HG02571 (cell line): ENCODE measurements at regions not wholly inside any gene's neighbourhood (a gene's known extent, or its start where the extent isn't known, plus 50 kb on each side); places are given as distances from the start of the nearest gene placed in this dataset.
A peak's percentile ranks its signal among the peaks of the same experiment; 100 is the strongest.
"Not testable (repeated sequence)": the region's sequence is repeated elsewhere in the genome, so short reads cannot be mapped to it uniquely, and the experiment has no call there.

Experiments
- ATAC-seq: cut with Tn5 transposase; IDR thresholded peaks from one replicate; pipeline ENCODE4 v1.9.1; 2021; ENCODE audit warnings: mild to moderate bottlenecking, moderate library complexity; ENCODE audit not compliant: unreplicated experiment

- no peak for ATAC-seq
These were observed 50.6 kb upstream of the TMEM170B start for GRCh38 chr6:11486959-11487358.

DNA sequence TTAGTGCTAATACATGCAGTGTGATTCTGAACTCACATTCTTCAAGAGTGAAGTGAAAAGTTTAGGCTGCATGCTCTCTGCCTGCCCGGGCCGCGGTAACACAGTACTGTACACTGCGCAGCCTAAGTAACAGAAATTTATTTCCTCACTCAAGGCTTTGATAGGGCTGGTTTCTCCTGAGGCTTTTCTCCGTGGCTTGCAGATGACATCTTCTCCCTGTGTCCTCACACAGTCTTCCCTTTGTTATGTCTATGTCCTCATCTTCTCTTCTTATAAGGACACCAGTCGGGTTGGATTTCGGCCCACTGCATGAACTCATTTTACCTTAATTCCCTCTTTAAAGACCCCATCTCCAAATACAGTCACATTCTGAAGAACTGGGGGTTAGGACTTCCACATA lies 51.1 kb upstream of the TMEM170B start:
- ATAC-seq: no peak

DNA sequence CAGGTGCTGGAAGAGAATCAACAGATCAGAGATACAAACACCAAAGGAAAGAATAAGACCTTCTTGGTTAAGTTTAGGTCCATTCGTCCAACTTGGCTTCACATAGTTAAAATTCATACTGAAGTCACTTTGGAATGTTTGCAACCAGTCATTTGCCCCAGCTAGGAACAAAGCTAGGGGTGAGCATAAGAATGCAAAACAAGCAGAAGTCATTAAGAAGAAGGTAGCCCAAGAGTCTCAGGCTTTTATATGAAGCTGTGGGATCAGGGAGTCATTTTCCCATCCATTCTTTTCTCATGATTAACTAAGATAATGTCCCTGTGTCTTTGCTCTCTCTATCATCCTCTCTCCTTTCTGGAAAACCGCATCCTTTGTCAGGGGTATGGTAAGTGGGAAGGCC lies 51.5 kb upstream of the TMEM170B start:
- no peak for ATAC-seq

DNA sequence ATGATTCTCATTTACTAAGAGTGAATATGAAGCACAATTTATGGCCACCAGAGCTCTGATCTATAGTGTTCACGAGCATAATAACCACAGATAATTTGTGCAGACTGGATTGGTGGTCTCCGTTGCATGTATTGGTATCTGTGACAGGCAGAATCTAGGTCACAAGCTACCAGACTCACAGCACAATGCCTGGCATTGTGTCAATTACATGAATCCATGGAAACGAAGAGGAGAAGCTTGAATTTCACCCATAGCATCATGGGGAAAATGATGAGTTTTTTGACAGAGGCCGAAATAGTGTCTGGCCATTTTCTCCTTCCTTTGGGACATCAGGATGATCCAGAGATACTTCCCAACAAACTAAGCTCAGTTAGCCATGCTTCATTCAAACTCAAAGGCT lies 52.3 kb upstream of the TMEM170B start:
- no peak for ATAC-seq

DNA sequence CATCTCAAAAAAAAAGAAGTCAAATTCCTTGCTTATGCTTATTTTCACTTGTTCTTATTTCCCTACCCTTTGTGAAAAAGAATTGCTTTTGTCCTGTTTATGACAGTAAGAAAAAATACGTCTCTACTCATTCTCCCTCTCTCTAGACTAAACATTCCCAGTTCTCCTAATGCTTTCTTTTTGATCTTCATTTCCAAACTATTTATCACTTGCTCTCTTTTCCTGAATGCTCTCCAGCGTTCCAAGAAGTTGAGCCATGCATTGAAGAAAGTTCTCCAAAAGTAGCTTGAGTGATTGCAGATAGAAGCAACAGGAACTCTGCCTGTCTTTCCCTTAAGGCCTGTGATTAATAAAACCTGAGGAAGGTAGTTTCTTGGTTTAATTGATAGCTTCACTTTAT lies 53.1 kb upstream of the TMEM170B start:
- ATAC-seq: no peak

GRCh38 chr6:11482616-11483015 lies 54.9 kb upstream of the TMEM170B start:
- no peak for ATAC-seq

GRCh38 chr6:11480541-11480940 lies 57.0 kb upstream of the TMEM170B start:
- no peak for ATAC-seq

GRCh38 chr6:11479296-11479695 lies 58.3 kb upstream of the TMEM170B start:
- ATAC-seq: no peak

GRCh38 chr6:11478586-11478985 lies 59.0 kb upstream of the TMEM170B start:
- ATAC-seq: no peak

- no peak for ATAC-seq
These were observed 62.5 kb upstream of the TMEM170B start for GRCh38 chr6:11475016-11475415.

- ATAC-seq: no peak
These were observed 64.4 kb upstream of the TMEM170B start for GRCh38 chr6:11473008-11473740.

- ATAC-seq: no peak
These were observed 66.3 kb upstream of the TMEM170B start for GRCh38 chr6:11471261-11471660.

DNA sequence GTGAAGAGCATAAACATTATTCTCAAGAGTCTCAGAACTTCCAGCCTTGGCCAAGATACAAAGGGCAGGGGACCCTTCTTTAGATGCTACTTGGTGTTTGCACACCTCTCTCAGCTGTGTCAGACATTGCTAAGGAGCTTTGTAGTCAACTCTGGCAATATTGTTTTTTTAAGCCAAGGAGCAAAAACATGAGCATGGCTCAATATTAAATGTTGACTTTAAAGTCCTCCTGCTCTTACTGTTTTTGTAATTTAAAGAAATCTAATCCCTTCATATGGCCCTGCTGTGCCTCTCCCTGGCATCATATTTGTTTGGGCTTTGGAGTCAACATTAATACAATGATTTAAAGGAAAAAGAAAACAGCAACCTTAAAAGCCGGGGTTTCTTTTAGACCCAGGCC lies 67.9 kb upstream of the TMEM170B start:
- ATAC-seq: no peak

DNA sequence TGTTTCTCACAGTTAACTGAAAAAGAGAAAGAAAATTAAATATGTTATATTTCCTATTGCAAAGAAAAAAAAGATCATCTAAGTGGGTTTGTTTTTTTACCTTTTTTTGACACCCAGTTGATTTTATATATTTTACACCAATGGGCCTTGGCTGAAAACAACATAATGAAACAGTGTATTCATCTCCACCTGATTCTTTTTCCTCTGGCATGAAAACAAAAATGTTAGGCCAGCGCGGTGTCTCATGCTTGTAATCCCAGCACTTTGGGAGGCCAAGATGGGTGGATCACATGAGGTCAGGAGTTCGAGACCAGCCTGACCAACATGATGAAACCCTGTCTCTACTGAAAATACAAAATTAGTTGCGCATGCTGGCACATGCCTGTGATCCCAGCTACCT lies 69.3 kb upstream of the TMEM170B start:
- ATAC-seq: not testable (repeated sequence)

DNA sequence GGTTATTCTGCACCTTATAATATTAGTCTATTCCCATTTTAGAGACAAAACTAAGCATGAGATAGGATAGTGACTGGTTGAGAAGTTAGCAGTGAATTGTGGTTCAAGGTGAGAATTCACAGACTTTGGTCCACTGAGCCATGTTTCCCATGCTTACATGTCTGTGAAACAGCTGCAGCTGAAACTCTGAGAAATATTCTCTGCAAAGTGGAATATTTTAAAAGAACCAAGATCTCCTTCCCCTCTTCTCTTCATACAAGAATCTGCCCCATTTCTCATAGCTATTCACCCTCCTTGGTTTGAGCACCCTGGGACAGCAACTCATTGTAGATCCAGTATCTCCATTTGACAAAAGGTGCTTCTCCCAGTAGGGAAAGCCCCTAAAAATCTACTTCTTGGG lies 70.2 kb upstream of the TMEM170B start:
- no peak for ATAC-seq

GRCh38 chr6:11463398-11463780 lies 74.2 kb upstream of the TMEM170B start:
- ATAC-seq: no peak

DNA sequence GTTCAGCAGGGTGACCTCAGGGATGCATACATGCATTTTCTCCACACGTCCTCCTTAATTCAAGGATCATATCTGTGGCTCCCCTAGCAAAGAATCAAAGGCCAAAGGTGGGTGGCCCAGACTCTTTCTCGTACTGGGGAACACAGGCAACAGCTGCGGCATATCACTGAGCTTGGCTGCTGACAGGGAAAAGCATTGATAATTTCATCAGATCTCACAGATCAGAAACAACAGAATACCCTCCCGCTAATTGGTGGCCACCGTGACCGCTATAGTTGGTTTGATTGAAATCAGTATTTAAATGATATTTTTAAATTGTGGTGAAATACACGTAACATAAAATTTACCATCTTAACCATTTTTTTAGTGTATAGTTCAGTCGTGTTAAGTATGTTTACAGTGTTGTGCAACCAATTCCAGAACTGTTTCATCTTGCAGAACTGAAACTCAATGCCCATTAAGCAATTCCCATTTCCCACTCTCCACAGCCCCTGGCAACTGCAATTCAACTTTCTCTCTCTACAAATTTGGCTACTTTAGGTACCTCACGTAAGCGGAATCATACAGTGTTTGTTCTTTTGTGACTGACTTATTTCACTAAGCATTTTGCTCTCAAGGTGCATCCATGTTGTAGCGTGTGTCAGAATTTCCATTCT lies 74.7 kb upstream of the TMEM170B start:
- no peak for ATAC-seq

- ATAC-seq: peak; percentile 78
These were observed 76.5 kb upstream of the TMEM170B start for GRCh38 chr6:11460837-11461661.

DNA sequence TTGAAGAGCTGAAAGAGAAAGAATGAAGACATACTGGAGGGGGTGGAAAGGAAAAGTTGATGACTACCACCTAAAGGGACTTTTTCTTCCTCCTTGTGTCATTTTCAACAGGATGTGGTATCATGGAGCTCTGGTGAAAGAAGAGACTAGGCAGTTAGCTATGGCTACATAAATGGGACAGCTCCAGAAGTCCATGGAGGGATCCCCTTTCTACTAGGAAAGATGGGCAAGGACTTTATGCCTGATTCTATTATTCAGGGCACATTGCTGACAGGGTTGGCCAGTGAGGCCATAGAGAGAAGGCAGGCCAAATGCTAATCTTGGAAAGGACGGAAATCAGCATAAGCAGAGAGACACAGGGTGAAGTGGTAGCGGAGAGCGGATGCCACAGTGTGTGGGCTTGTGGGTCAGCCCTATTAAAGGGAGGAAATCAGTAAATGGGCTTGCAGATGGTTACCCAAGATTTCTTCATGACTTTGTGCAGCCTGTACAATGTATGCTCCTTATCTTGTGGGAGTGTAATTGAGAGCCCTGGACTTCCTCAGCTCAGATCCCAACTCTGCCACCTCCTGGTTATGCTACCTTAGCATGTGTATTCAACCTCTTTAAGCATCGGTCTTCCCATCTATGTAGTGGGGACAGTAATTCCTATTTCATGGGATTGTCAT lies 77.4 kb upstream of the TMEM170B start:
- ATAC-seq: peak; percentile 37

- no peak for ATAC-seq
These were observed 78.4 kb upstream of the TMEM170B start for GRCh38 chr6:11459079-11459610.

DNA sequence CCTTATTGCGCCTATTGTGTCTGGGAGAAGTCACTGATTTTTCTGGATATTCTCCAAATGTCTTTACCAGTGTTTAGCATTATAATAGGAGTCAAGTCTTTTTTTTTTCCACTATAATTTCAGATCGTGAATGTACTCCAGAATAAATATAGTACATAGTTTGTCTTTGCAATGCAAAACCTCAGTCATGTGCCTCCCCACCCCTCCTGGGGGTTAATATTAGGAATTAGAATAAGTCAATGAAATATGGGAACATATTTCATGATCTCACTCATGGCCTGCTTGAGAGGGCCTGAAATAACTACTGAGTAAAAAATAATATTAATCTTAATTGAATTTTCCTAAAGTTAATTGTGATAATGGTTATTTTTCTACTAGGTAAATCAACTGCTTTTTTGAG lies 79.0 kb upstream of the TMEM170B start:
- ATAC-seq: no peak
